DLD1 (cell line): ENCODE measurements at regions not wholly inside any gene's neighbourhood (a gene's known extent, or its start where the extent isn't known, plus 50 kb on each side); places are given as distances from the start of the nearest gene placed in this dataset.
"Not testable (repeated sequence)": the region's sequence is repeated elsewhere in the genome, so short reads cannot be mapped to it uniquely, and the experiment has no call there.

Experiments used
- in situ Hi-C: cut with HindIII; loops from 2 replicates; pipeline ENCODE4 v1.10.0; 2017; ENCODE audit warnings: low sequenced_read_pairs

DNA sequence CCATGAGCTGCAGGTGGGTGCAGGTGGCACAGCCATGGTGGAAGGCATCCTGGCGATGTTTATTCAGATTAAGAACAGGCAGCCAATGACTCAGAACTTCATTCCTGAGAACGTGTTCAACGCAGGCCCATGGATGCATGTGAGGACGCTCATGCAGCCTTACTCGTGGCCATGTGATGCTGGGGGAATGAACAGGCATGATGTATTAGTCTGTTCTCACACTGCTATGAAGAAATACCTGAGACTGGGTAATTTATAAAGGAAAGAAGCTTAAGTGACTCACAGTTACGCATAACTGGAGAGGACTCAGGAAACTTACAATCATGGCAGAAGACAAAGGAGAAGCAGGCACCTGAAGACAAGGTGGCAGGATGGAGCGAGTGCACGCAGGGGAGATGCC lies 146.6 kb downstream of the RNASET2 start:
- in situ Hi-C loops = no loop called here

- in situ Hi-C loops = no loop called here
These were observed 149.2 kb downstream of the RNASET2 start for GRCh38 chr6:166806962-166807757.

- in situ Hi-C loops = no loop called here
These were observed 150.0 kb downstream of the RNASET2 start for GRCh38 chr6:166806217-166806838.

DNA sequence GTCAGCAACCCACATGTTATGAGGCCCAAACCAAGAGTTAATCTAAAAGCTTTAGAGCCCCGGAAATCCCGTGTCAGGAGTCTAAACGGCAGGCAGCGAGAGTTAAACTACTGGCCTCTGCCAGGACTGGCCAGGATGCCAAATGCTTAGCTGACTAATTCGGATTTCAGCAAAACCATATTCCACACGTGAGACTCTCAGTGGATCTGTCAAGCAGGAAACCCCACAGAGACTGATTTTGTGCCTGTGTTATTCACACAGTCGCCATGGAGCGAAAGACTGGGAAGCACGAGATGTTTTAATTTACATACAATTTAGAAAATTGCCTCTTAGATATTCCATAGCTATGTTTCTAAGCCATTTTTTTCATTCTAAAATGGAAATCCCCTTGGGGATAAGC lies 152.9 kb downstream of the RNASET2 start:
- in situ Hi-C loops = no loop called here

DNA sequence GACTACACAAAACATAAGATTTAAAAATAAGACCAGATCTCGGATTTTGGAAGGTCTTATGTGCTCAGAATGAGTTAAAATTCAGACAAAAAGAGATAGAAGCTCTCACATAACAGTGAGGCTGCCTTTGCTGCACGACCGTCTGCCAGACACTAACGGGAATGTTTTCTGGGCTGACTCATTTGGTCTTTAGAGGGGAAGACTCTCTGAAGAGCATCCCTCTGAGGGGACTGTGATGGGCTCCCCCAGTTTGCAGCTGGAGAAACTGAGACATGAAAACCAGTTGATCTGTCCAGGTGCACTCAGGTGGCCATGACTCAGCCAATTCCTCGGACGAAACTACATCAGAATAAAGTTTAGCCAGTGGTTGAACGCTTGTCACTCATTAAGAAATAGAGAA lies 153.9 kb downstream of the RNASET2 start:
- in situ Hi-C loops = no loop called here

- in situ Hi-C loops = no loop called here
These were observed 156.2 kb downstream of the RNASET2 start for GRCh38 chr6:166800137-166800536.

GRCh38 chr6:166798652-166799051 lies 157.7 kb downstream of the RNASET2 start:
- in situ Hi-C loops = no loop called here

- in situ Hi-C loops = no loop called here
These were observed 159.7 kb downstream of the RNASET2 start for GRCh38 chr6:166796610-166797009.

DNA sequence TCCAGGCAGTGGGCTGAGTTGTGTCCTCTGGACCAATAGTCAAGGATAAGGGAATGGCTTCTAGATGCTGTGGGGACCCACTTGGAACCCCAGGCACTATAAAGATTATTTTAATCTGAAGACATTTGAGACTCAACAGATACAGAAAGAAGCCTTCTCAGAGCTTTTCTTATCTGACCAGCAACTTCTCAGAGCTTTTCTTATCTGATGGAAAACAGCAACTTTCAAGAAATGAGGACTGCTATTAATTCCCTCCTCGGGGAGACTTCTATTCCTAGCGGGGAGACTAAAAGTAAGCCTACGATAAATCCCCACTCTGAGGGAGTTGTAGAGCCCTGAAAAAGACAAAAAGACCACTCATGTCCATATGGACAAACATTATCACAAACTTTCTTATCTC lies 160.5 kb downstream of the RNASET2 start:
- in situ Hi-C loops = no loop called here

GRCh38 chr6:166790808-166791207 lies 163.8 kb upstream of the RPS6KA2 start:
- in situ Hi-C loops = not testable (repeated sequence)

DNA sequence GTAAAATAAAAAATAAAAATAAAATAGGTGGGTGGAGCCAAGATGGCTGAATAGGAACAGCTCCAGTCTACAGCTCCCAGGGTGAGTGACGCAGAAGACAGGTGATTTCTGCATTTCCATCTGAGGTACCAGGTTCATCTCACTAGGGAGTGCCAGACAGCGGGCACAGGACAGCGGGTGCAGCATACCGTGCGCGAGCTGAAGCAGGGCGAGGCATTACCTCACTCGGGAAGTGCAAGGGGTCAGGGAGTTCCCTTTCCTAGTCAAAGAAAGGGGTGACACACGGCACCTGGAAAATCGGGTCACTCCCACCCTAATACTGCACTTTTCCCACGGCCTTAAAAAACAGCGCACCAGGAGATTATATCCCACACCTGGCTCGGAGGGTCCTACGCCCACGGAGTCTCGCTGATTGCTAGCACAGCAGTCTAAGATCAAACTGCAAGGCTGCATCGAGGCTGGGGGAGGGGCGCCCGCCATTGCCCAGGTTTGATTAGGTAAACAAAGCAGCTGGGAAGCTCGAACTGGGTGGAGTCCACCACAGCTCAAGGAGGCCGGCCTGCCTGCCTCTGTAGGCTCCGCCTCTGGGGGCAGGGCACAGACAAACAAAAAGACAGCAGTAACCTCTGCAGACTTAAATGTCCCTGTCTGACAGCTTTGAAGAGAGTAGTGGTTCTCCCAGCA lies 161.9 kb upstream of the RPS6KA2 start:
- in situ Hi-C loops = not testable (repeated sequence)

GRCh38 chr6:166786704-166787293 lies 159.7 kb upstream of the RPS6KA2 start:
- in situ Hi-C loops = no loop called here

DNA sequence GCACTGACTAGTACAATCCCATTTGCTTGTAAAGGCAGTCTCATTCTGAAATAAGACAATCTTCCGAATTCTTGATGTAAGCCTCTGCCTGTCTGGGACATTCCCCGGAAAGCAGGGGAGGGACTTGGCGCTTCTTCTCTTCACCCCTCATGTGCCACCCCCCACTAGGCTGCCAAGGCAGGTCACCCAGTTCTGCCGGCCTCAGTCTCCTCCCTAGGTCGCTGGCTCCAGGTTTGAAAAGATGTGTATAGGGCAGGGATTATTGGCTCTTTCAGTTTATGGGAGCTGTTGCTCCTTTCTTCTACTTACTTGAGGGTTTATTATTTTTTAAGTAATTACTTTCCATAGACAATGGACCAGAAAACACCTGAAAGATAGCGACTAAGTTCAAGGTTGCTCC lies 158.1 kb upstream of the RPS6KA2 start:
- in situ Hi-C loops = no loop called here

DNA sequence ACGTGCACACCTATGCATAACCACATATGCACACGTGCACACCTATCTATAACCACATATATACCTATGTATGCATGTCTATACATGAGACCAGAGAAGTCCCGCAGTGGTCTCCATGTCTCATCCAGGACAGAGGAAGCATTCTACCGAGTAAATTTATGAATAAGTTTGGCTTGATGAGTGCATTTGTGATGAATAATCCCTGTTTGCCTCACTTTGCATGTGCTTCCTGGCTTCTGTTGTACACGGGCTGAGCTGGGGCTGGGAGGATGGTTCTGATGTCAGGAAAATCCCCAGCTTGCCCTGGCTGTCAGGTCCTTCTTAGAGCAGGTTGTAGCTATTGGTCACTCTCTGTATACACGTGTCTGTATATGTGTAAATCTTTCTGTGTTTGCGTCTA lies 157.6 kb upstream of the RPS6KA2 start:
- in situ Hi-C loops = no loop called here

DNA sequence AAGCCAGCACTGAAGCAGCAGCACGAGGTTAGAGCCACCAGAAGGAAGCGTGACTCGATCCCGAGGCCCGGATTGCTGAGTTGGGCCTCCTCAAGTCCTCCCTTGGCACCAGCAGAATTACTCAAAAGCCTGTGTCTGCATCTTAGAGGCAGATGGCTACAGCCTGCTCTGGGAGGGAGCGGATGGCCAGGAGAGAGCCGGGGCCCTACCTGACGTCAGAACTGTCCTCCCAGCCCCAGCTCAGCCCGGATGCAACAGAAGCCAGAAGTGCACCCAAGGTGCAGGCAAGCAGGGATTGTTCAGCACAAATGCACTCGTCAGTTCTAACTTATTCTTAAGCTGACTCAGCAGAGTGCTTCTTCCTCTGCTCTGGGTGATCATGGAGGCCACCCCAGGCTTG lies 155.5 kb upstream of the RPS6KA2 start:
- in situ Hi-C loops = no loop called here

- in situ Hi-C loops = no loop called here
These were observed 154.3 kb upstream of the RPS6KA2 start for GRCh38 chr6:166781331-166781730.

DNA sequence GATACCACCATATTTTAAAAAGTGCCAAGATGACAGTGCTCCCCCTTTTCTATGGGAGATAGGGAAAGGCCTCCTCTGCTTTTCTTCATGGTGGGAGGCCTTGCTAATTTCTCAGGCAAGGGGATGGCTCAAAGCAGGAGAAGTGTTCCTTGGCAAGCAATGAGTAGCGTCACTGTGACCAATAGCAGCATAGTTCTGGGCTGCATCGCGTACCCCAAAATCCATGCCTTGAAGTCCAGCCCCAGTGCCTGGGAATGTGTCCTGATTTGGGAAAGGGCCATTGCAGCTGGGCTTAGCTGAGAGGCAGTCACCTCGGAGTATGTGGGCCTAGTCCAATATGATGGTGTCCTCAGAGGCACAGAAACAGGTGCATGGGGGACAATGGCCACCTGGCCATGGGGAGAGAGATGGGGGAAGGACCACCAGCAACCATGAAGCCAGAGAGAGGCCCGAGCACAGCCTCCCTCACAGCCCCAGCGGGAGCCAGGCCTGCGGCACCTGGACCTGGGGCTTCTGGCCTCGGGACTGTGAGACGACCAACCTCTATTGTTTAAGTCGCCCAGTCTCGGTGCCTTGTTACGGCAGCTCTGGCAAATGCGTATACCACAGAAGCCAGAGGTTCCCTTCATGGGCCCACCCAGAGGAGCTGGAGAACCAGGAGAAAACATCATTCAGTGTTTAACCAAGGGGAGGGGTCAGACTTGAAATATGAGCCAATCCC lies 153.1 kb upstream of the RPS6KA2 start:
- in situ Hi-C loops = no loop called here

GRCh38 chr6:166779381-166779780 lies 152.3 kb upstream of the RPS6KA2 start:
- in situ Hi-C loops = no loop called here

GRCh38 chr6:166778776-166779175 lies 151.7 kb upstream of the RPS6KA2 start:
- in situ Hi-C loops = no loop called here

- in situ Hi-C loops = no loop called here
These were observed 151.0 kb upstream of the RPS6KA2 start for GRCh38 chr6:166778046-166778445.

GRCh38 chr6:166777096-166777630 lies 150.1 kb upstream of the RPS6KA2 start:
- in situ Hi-C loops = no loop called here
